GM21447 (cell line): ENCODE measurements at regions not wholly inside any gene's neighbourhood (a gene's known extent, or its start where the extent isn't known, plus 50 kb on each side); places are given as distances from the start of the nearest gene placed in this dataset.

Experiments used
- ATAC-seq: cut with Tn5 transposase; IDR thresholded peaks from one replicate; pipeline ENCODE4 v1.9.1; 2021; ENCODE audit not compliant: unreplicated experiment

DNA sequence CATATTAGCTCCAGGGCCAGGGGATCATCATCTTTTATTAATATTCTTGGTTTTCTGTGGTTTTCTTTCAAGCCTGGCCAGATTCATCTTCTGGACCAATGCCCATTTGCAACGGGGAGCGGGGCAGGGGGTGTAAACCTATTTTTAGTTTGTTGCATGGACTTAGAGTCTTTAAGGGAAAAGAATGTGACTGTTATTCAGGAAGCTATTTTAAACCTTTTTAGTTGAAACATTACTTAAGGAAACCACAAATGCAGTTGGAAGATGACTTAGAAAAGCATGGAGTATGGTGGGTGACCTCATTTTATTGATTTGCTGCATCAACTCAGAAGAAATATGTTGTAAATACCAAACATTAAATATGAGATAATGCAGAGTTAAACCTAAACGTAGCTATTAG, 368.4 kb upstream of the E2F7 start:
- ATAC-seq, result no peak

DNA sequence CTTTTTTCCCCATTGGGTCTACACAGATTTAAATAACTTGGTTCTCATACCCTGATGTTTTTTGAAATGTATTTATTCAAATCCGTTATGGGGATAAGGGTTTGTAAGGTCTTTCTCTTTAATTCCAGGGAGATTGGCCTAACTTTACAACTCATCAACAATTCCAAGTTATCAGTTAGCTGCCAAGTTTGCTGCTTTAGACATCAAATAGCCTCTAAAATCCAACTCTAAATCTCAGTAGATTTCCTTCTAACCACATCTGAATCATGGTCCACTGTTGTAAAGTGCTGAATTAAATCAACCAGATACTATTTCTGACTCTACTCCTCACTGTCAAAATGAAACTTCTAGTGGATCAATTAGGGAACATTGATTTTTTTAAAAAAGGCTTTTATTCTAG, 364.1 kb upstream of the E2F7 start:
- no peak for ATAC-seq

DNA sequence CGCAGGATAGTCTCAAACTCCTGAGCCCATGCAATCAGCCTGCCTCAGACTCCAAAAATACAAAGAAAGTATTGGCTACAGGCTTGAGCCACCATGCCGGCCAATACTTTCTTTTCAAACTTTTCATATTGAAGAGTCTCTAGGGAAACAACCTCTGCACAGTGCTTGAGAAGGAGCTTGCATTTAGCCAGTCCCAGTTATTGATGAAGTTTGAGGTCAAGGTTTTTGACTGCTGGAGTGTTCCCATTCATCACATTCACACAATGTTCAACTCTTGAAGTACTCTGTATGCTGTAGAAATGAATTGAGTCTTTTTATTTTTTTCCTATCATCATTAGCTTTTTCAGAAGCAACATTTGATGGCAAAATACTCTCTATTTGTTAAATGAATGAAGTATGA, 355.8 kb upstream of the E2F7 start:
- no peak for ATAC-seq

DNA sequence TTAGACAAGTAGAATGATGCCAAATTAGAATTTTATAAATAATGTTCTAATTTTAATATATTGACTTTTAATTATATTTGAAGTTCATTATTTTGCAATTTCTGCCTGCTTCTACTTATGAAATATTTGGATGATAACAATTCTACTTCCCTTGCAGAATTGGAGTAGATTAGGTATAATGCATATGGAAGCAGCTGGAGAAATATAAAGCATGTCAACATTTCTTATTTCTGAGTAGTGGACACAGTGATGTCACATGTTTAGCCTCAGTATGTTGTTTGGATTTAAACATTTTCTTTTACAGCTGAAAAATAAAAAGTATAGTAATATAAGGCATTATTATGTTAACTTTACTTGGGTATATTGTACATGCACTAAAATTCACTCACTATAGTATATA, 344.2 kb upstream of the E2F7 start:
- no peak for ATAC-seq

DNA sequence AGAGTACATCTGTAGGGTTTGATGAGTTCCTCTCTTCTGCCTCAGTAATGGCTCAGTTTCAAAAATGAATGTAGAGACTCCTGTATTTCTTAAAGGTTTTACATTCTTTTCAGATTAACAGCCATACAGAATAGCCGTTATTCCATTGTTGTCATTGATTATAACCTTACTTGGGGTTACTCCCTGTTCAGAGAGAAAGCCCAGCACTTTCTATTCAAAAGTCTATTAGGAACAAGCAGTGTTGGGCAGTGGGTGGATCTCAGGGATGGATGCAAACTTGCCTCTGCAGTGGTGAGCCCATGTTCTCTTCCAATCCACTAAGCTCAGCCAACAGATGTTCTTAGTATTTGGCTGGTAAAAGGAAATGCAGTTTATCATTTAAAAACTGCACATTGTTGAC, 342.6 kb upstream of the E2F7 start:
- ATAC-seq, result no peak

DNA sequence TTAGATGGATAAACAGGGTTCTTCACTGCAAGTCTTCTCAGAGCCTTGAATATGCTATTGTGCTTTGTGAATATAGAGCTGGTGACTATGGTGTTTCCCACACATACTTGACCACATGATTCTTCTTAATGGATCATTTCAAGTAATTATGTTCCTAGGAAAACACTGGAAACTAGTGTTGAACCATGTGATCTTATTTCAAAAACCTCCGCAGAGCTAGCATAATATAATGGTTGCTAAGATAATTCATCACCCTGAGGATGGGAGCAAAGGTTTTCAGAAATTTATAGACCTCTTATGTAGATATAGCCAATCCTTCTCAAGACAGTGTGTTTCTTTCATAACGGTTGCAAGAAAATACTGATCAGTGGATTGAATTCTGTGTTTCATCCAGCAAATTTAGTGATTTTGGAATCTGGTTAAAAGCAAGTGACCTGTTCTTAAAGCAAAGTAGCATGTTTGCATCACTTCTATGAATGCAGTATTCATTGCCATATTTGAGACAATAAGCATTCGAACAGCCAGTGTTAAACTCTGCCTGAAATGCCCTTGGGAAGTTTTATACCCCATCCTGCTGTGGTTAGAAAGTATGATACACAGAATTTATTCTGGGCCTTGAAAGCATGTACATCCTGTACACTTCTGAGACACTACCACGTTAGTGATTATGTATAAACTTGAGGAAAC, 341.0 kb upstream of the E2F7 start:
- no peak for ATAC-seq

DNA sequence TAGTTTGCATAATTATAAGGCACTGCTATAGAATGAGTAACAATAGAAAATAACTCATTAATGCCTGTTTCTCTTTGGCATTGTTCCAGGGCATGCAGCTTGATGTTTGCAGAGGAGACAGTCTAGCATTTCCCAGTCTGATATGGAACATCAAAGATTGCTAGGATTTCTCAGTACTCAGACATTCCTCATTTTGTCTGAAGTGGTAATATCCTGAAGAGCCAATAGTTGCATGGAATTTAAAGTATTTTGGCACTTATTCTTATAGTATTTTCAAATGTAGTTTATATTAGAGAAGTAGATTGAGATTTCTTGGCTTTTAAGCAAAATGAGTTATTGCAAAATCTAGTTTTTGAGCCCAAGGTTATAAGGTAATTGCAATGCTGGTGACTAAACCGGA, 337.3 kb upstream of the E2F7 start:
- no peak for ATAC-seq

DNA sequence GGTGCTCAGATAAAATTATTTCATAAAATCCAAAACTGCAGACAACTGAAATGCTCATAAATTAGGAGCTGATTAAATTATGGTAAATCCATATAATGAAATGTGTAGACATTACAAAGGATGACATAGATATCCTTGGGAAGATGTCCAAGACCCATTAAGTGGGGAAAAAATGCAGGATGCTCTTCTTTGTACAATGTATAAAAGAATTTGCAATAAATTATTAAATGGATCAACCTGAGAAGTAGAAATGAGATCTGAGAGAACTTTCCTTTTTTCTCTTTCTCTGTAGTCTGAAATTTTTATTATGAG, 336.4 kb upstream of the E2F7 start:
- no peak for ATAC-seq

DNA sequence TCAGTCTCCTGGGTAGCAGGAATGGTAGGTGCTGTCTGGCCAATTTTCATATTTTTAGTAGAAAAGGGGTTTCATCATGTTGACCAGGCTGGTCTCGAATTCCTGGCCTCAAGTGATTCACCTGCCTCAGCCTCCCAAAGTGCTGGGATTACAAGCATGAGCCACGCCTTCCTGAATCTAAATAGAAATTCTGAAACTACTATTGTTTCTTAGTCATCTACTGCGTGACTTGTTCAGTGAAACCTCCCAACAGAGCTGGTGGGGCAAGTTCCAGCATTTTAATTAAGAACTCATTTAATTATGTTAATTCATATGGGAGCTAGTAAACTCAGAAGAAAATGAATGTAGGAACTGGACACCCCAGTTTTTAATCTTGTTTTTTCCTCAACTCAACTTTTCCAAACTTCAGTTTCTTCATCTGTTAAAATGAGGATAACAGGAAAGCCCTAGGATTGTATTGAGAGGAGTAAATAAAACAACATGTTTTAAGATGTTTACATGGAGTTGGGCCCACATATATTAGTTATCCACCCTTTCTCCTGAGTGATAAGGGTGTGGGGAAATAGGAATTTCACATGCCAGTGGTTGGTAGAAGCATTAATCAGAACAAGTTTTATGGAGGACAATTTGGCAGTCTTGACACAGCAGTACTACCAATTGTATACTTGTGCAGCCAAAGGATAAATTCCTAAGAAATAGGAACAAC, 335.8 kb upstream of the E2F7 start:
- no peak for ATAC-seq

DNA sequence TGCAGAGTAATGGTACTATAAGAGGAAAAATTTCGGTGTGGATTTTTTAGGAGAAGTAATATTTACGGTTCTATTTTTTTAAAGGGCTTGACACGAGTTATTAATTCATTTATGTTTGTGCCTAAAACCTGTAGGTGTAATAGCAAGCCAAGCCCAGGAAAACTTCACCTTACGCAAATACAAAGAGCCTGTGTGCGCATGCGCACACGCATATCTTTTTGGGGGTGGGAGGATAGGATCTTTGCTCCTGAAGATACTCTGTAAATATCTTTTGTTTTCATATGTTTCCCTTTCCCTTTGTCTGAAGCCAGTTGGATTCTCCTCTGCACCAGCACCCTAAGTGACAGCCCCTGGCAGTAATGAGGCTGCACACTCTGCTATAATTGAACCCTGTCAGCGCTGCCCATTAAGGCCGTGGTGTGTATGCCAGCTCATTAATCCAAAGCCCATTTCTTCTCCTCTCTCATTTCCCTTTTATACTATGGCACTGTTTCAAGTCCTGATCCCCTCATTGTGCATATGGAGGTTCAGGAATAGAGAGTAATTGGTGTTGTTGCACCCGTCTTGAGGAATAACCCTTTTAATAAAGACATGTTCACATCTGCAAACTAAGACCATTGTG, 327.2 kb upstream of the E2F7 start:
- no peak for ATAC-seq

DNA sequence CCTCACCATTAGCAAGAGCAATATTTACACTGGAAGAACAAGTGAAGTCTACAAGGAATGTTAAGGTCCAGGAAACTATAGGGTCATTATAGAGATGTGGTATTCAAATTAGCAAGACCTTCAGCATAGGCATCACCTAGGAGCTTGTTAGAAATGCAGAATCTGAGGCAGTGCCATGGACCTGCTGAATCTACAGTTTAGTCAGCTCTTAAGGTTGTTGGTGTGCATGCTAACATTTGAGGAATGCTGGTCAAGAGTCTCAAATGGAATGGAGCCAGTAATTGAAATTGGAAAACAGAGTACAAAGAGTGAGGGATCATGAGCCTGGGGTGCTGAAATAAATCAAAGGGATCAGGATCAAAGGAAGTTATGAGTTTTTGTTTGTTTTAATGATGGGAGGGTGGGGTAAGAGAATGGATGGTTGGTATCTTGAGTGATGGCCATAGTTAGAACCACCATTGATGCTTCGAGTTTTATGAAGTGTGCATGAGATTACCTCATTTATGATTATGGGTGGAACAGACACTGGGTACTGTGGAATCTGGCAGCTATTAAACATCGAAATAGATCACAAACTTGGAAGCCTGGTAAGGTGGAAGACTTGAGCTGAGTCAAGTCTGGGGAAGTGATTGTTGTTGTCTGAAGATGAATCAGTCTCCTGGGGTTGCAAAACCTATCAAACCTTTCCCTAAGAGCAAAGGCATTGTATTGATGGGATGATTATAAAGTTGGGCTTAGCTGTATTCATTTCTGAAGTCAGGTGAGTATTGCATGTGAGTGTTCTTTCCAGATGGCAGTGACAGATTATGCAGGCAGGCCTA, 323.3 kb upstream of the E2F7 start:
- ATAC-seq, result no peak

DNA sequence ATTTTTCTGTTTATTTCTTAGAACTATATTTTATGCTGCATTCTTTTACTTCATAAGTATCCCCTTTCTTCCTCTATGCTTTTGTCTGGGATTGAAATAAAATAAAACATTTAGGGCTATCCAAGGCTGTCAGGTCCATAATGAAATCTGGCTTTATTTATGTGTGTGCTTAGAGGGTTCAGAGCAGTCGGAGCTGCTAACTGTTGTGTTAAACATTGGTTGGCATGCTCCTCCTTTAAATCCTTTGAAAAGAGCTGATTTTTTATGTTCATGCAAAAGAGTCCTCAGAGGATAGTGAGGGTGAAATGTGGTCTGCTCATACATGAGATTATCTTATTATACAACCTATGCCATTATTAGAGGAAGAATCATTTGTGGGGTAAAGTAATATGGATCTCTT, 322.3 kb upstream of the E2F7 start:
- ATAC-seq, result no peak

DNA sequence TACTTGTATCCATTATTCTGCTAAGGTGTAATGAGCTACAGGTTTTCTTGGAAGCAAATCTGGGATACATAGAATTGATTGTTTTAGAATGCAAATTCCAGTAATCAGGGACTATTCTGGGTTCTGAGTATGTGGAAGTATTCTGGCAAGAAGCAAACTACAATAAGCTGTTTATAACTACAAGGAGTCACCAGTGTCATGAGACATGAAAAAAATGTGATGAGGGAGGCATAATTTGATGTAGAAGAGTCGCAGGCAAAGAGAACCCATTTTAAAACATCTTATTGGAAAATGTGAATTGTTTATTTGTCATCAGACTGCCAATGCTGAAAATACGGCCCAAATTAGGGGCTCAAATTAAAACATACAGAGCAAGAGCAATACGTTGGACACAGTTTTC, 321.8 kb upstream of the E2F7 start:
- ATAC-seq, result no peak

DNA sequence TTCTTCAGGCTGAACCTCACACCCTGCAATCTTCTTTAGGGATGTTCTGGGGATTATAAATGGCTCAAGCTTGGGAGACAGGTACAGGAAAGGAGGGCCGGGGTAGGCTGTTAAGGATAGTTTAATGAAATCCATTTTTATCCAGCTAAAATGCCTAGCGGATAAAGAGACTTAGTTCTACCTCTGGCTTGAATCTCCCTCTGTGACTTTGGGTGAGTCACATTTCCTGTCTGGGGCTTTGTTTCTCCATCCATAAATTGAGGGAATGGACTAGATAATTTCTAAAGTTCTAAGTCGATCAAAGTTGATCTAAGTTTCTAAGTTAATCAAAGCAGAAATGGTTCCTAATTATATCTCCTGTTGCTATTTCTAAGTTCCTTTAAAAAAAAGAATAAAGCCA, 319.6 kb upstream of the E2F7 start:
- ATAC-seq, result no peak

DNA sequence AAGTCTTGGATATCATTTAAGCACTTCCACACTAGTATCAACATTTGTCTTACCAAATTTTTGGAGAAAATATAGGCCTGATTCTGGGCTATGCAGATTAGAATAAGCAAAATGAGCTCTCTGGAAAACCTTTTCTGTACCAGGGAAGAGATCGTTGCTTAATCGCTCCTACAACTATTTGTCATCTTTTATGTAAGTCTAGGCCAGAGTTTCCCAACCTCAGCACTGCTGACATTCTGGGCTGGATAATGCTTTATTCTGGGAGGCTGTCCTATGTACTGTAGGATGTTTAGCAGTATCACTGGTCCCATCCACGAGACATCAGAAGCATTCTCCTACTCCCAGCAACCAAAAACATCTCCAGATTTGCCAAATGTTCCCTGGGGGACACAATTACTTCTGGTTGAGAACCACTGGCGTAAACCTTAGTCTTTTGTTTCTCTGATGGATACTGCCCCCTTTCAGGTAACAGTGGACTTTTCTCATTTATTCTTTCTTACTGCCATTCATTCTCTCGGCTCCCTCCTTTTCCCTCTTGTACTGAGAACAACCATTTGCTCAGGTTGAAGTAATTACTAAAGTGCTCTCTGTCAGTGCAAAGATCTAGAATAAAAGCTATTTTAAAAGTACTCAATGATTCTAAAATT, 316.9 kb upstream of the E2F7 start:
- ATAC-seq, result no peak

DNA sequence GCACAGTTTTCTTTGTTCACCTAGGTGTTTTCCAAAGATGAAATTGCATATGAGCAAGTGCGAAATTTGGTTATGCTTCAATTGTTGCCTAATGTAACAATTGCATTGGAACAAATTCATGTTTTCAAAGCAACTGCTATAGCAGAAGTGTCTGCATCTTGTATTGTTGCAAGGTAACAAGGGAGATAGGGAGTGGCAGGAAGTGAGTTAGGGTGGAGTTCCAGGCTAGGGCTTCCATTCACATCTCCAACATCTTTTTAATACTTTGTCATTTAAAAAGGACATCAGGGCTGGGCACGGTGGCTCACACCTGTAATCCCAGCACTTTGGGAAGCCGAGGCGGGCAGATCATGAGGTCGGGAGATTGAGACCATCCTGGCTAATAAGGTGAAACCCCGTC, 312.3 kb upstream of the E2F7 start:
- no peak for ATAC-seq

DNA sequence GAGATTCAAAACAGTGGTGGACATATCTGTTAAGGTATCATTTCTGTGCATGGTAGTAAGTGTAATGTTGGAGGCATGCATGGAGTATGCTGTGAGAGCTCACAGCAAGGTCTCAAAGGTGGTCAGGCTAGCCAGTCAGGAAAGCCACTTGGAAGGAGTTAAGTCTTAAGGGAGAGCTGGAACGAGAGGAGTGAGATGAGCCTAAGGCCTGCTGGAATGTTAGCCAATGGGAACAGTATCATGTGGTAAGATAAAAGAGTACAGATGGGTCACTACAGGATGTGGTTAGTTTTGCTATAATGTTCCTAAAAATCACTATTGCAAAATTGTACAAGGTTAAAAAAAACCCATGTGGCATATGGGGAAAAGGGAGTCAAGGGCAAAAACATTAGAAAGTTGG, 311.7 kb upstream of the E2F7 start:
- ATAC-seq, result no peak

DNA sequence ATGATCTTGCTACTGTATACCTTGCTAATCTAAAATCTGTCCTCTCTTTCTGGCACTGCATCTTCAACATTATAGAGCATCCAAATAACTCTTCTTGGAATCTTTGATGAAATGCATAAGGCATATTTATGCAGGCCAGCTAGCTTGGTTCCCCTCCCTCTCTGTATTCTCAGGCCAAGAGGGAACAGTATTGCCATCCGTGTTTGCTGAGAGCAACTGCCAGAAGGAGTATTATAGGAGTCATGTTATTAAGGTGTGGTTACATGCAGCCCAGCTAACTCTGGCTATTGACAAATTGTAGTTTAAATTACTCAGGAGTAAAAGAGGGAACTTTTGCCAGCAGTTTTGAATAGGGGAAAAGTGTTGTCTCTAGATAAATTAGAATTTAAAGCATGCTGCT, 309.3 kb upstream of the E2F7 start:
- ATAC-seq, result no peak

DNA sequence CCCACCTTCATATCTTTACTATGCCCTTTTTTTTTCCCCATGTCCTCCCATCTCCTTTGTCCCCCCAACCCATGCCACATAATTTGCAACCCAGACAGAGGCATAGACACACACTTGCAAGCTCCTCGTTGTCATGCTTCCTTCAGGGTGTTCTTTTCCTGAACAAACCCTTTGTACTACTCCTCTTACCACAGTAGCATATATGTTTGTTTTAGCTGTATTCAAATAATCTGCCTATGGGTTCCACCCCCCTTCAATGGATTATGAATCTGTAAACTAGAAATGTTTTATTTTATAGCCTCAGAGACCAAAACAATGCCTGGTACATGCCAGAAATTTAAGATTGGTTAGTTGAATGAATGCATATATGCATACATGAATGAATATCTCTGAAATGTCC, 307.1 kb upstream of the E2F7 start:
- no peak for ATAC-seq

DNA sequence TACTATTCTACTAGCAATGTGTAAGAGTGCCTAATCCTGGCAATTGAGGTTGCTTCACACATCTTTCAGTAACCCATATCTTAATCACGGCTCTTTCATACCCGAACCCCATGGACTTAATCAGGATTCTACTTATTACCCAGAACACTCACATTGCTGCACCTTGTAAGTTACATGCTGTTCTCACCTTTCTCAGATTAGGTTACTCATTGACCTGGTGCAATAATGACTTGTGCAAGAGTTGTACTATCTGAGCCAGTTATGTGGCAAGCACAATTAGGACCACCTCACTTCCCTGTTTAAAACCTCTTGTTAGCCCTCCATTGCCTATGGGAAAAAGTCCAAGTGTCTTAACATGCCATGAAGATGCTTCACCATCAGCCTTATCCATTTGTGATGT, 306.7 kb upstream of the E2F7 start:
- ATAC-seq, result no peak

DNA sequence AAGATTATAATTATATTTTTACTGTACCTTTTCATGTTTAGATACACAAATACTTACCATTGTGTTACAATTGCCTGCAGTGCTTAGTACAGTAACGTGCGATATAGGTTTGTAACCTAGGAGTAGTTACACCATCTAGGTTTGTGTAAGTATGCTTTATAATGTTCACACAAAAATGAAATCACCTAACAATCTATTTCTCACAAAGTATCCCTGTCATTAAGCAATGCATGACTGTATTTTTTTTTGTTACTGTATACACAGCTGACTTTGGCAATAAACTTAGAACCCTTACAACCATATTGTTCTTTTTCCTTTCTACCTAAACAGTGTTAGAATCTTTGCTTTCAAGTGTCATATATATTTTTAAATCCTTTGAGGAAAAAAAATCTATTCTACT, 303.0 kb upstream of the E2F7 start:
- ATAC-seq, result no peak
